ENCODE measurements at regions not wholly inside any gene's neighbourhood (a gene's known extent, or its start where the extent isn't known, plus 50 kb on each side); places are given as distances from the start of the nearest gene placed in this dataset.

DNA sequence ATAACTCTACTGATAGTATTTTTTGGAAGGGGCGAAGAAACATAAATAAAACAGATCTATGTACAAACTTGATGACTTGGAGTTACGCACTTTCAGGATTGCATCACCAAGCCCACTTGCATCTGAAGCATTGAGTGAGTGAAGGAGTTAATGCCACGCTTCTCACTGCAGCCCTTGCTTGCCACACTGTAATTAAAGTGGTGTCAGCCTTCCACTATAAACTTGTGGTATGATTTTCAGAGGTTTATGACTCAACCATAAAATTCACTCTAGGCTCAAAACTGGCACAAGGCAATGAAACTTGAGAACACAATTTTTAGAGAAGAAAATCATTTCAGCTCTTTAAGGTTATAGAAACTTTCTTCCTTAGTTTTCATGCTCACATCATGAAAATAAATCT lies 93.9 kb upstream of the PRMT6 start:
- TF ChIP-seq, protein P1, sequence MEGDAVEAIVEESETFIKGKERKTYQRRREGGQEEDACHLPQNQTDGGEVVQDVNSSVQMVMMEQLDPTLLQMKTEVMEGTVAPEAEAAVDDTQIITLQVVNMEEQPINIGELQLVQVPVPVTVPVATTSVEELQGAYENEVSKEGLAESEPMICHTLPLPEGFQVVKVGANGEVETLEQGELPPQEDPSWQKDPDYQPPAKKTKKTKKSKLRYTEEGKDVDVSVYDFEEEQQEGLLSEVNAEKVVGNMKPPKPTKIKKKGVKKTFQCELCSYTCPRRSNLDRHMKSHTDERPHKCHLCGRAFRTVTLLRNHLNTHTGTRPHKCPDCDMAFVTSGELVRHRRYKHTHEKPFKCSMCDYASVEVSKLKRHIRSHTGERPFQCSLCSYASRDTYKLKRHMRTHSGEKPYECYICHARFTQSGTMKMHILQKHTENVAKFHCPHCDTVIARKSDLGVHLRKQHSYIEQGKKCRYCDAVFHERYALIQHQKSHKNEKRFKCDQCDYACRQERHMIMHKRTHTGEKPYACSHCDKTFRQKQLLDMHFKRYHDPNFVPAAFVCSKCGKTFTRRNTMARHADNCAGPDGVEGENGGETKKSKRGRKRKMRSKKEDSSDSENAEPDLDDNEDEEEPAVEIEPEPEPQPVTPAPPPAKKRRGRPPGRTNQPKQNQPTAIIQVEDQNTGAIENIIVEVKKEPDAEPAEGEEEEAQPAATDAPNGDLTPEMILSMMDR (IDR thresholded peaks at IDR 0.05): no peak
- intact Hi-C loops (cut with DNase I): no loop called here

DNA sequence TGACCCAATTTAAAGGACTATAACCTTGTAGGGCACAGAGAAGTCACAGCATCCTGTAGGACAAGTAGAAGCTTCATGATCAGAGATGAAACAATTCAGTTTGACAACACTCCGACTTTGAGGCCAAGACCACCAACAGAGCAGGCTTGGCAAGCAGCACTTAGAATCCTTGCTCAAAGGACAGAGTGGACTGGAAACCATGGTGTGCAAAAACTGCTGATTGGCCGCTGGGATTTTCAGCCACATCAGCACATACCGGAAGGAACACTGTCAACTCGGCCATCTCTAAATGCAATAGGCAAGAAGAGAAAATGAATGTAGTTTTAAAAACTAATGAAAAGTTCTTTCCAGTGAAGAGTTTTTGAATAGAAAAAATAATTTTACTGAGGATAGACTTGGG lies 92.0 kb upstream of the PRMT6 start:
- intact Hi-C loops (cut with DNase I): no loop called here
- Histone ChIP-seq H3K4me1 (no peaks in the 10 kb centered on the region), H3K36me3 (no peaks in the 10 kb centered on the region), H3K9me3 (no peaks in the 10 kb centered on the region), H3K27ac (no peak overlapping the region), H3K27me3 (no peaks in the 10 kb centered on the region), H3K4me3 (no peak overlapping the region)
- TF ChIP-seq, protein P1 (IDR thresholded peaks at IDR 0.05): no peak
- DNase-seq (ENCODE audit: low spot score in 2 of 2): no peak

More for the DNA sequence above, 93.9 kb upstream of the PRMT6 start:
- no peak for DNase-seq (ENCODE audit: low spot score in 2 of 2)
- Histone ChIP-seq H3K9me3 (no peaks in the 10 kb centered on the region), H3K4me3 (no peak overlapping the region), H3K27me3 (no peaks in the 10 kb centered on the region), H3K36me3 (no peaks in the 10 kb centered on the region), H3K4me1 (no peaks in the 10 kb centered on the region), H3K27ac (no peak overlapping the region)

DNA sequence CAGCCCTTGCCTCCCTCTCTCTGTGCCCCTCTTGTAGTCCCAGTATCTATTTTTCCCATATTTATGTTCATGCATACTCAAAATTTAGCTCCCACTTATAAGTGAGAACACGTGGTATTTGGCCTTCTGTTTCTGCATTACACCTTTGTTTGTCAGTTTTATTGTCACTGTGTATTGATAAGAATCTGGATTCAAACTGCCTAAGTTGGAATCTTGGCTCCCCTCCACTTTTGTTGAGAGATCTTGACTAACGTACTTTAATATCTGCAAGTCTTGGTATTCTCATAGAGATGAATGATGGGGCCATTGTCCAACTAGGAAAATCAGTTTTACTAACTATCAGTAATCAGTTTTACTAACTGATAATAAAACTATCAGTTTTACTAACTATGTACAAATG lies 87.8 kb upstream of the PRMT6 start:
- H3K4me1 ChIP-seq: no peaks in the 10 kb centered on the region
- H3K27ac ChIP-seq: no peak overlapping the region
- no peak overlapping the region for H3K4me3 ChIP-seq
- no peaks in the 10 kb centered on the region for H3K9me3 ChIP-seq
- no peaks in the 10 kb centered on the region for H3K36me3 ChIP-seq
- intact Hi-C loops (cut with DNase I): no loop called here
- DNase-seq (ENCODE audit: low spot score in 2 of 2): no peak
- TF ChIP-seq, protein P1 (IDR thresholded peaks at IDR 0.05): no peak
- H3K27me3 ChIP-seq: no peaks in the 10 kb centered on the region

DNA sequence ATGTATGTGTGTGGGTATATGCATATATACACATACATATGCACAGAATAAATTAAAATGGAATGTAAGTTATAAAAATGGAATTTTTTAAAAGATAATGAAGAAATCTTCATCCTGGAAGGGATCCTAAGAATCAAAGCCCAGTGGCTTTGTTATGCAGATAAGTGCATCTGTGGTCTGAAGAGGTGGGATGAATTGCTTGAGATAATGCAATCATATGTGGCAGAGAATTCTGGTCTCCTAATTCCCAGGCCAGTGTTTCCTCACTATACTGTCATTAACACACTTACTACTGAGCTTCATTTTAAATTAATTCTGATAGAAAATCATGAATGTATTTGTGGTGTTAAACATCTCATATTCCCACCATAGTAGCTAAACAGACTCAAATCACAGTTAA lies 86.7 kb upstream of the PRMT6 start:
- DNase-seq (ENCODE audit: low spot score in 2 of 2): no peak
- Histone ChIP-seq H3K9me3 (no peaks in the 10 kb centered on the region), H3K36me3 (no peaks in the 10 kb centered on the region), H3K4me1 (no peaks in the 10 kb centered on the region), H3K27ac (no peak overlapping the region), H3K4me3 (no peak overlapping the region), H3K27me3 (no peaks in the 10 kb centered on the region)
- intact Hi-C loops (cut with DNase I): no loop called here
- TF ChIP-seq, protein P1 (IDR thresholded peaks at IDR 0.05): no peak

DNA sequence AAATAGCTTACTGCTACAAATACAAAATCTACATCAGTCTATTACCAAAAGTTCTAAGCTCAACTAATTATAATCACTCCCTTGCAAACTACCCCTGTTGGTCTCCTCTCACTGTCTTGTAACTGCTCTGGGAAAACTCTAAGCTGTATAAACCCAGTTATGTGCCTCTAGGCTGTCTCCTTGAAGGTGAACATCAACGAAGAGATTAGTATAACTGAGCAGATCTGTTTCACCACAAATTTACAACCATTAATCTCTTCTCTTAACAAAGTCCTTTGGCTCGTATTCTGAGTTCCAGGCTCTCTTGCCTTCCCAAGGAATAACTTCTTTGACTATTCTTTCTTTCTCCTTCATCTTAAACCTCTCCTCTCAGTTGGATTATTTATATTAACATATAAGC lies 84.4 kb upstream of the PRMT6 start:
- no peaks in the 10 kb centered on the region for H3K36me3 ChIP-seq
- intact Hi-C loops (cut with DNase I): no loop called here

DNA sequence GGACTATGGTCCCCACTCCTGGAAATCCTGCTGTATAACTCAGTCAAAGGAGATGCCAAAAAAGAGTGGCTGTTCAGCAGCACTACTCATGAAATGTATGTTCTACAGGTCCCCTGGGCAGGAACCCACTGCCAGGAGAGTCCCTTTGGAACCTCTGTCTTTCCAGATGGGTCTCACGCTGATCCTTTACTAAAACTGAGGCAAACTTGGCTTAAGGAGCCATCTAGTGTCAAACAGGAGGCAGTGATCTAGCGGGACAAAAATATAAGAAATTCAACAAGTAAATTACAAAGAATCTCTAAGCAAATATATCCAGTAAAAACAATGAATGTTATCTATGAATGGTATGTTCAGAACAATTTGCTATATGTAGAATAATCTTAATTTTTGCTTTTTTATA lies 80.5 kb upstream of the PRMT6 start:
- Histone ChIP-seq H3K36me3 (no peaks in the 10 kb centered on the region), H3K4me3 (no peak overlapping the region)
- intact Hi-C loops (cut with DNase I): no loop called here

More for the DNA sequence above, 84.4 kb upstream of the PRMT6 start:
- Histone ChIP-seq H3K4me1 (no peaks in the 10 kb centered on the region), H3K27ac (no peak overlapping the region), H3K27me3 (no peaks in the 10 kb centered on the region), H3K9me3 (no peaks in the 10 kb centered on the region), H3K4me3 (no peak overlapping the region)
- DNase-seq (ENCODE audit: low spot score in 2 of 2): no peak
- TF ChIP-seq, protein P1 (IDR thresholded peaks at IDR 0.05): no peak

More for the DNA sequence above, 80.5 kb upstream of the PRMT6 start:
- no peak for DNase-seq (ENCODE audit: low spot score in 2 of 2)
- Histone ChIP-seq H3K27ac (no peak overlapping the region), H3K4me1 (no peaks in the 10 kb centered on the region), H3K9me3 (no peaks in the 10 kb centered on the region), H3K27me3 (no peaks in the 10 kb centered on the region)
- TF ChIP-seq, protein P1 (IDR thresholded peaks at IDR 0.05): no peak
